ENCODE measurements at regions not wholly inside any gene's neighbourhood (a gene's known extent, or its start where the extent isn't known, plus 50 kb on each side); places are given as distances from the start of the nearest gene placed in this dataset.
"Not testable (repeated sequence)": the region's sequence is repeated elsewhere in the genome, so short reads cannot be mapped to it uniquely, and the experiment has no call there.

DNA sequence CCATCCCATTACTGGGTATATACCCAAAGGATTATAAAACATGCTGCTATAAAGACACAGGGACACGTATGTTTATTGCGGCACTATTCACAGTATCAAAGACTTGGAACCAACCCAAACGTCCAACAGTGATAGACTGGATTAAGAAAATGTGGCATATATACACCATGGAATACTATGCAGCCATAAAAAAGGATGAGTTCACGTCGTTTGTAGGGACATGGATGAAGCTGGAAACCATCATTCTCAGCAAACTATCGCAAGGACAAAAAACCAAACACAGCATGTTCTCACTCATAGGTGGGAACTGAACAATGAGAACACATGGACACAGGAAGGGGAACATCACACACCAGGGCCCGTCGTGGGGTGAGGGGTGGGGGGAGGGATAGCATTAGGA lies 106.1 kb downstream of the CHD1L start:
- not testable (repeated sequence) for DNase-seq

DNA sequence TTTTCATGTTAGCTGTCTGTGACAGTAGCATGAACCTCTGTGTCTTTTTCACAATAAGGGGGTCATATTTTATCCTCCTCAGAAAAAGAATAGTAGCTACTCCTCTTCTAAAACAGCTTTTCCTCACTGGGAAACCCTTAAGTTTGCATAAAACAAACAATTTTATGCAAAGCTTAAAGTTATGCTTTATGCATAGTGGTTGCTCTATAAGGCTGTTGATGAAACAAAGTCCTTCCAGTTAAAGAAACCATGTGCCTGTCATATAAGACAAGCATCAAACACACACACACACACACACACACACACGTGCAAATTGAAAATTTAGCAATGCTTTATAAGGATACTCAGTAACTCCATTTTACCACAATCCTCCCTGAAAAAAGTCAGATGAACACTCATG lies 107.0 kb downstream of the CHD1L start:
- peak; percentile 94 to 97 for DNase-seq

DNA sequence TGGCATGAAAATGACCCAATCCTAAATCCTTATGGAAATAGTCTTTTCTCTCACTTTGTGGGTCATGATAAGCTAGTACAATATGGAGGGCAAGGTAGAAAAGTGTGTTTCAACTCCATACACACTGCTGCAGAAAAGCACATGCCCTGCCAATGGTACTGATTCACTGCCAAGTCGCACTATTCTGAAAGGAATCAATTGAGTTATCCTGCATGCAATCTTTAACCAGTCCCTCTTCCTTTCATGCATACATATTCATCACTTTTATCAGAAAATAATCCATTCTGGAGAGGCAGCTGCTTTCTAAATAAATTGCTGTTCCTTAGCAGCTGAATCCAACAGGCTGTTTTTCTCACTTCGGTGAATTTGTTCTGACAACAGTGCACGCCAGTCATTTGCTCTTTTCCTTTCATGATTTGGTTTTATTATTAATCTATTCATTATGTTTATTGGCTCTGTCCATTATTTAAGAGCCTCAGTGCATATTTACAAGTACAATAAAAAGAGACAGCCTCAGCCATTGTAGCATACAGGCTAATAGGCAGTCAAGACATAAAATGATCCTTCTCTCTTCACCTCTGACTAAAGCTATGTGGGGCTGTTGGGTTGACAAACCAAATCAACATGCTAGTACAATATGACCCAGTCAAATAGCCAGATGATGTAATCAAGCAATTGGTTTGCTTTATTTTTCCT lies 108.8 kb downstream of the CHD1L start:
- no peak for DNase-seq

GRCh38 chr1:147377263-147378246 lies 135.1 kb downstream of the CHD1L start:
- peak in 1 of 2 experiments; percentile 32 for DNase-seq

GRCh38 chr1:147379889-147380288 lies 137.4 kb downstream of the CHD1L start:
- no peak for DNase-seq

DNA sequence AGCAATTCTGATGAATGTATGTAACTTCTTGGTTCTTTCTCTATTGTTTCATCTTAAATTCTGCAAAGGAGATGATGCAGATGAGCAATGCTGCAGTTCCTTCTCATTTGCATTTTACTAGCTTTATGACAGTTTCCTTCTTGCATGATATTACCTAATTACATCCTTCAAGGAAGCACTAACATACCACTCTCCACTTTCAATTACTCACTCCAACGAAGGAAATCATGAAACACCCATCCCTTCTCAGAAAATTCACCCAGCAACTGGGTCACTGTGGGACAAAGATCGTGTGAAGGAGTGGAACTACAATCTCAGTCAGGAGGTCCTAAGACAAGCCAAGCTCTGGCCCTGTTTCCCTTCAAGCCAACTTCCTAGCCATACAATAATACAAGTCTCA lies 142.3 kb downstream of the CHD1L start:
- no peak for DNase-seq

- no peak for DNase-seq
Measured at GRCh38 chr1:147388969-147389368, 146.5 kb downstream of the CHD1L start.

GRCh38 chr1:147389532-147390184 lies 147.2 kb downstream of the CHD1L start:
- peak; percentile 68 to 89 for DNase-seq

DNA sequence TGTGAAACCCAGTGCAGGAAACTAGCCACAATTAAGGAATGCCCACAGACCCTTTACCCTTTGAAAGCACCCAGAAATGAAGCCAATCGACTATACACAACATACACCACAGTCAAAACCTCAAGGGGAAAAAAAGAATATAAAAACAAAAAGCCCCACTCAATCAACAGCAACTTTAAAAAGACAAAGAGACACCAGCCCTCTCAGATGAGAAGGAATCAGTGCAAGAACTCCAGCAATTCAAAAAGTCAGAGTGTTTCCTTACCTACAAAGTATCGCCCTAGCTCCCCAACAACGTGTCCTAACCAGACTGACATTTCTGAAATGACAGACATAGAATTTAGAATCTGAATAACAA lies 147.7 kb downstream of the CHD1L start:
- DNase-seq, result no peak

DNA sequence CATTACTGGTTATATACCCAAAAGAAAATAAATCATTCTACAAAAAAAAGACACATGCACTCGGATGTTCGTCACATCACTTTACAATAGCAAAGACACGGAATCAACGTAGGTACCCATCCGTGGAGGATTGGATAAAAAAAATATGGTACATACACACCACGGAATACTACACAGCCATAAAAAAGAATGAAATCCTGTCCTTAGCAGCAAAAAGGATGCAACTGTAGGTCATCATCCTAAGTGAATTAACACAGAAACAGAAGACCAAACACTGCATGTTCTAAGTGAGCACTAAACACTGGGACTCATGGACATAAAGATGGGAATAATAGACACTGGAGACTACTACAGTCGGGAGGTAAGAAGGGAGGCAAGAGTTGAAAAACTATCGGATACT lies 148.6 kb downstream of the CHD1L start:
- no peak for DNase-seq

DNA sequence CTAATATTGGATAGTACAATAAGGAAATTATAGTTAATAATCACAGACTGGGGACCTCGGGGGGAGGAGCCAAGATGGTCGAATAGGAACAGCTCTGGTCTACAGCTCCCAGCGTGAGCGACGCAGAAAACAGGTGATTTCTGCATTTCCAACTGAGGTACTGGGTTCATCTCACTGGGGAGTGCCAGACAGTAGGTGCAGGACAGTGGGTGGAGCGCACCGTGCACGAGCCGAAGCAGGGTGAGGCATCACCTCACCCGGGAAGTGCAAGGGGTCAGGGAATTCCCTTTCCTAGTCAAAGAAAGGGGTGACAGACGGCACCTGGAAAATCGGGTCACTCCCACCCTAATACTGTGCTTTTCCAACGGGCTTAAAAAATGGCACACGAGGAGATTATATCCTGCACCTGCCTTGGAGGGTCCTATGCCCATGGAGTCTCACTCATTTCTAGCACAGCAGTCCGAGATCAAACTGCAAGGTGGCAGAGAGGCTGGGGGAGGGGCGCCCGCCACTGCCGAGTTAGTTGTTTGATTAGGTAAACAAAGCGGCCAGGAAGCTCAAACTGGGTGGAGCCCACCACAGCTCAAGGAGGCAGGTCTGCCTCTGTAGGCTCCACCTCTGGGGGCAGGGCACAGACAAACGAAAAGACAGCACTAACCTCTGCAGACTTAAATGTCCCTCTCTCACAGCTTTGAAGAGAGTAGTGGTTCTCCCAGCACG lies 138.8 kb upstream of the BCL9 start:
- peak; percentile 95 to 96 for DNase-seq

DNA sequence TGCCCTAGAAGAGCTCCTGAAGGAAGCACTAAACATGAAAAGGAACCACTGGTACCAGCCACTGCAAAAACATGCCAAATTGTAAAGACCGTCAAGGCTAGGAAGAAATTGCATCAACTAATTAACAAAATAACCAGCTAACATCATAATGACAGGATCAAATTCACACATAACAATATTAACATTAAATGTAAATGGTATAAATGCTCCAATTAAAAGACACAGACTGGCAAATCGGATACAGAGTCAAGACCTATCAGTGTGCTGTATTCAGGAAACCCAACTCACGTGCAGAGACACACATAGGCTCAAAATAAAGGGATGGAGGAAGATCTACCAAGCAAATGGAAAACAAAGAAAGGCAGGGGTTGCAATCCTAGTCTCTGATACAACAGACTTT lies 137.0 kb upstream of the BCL9 start:
- DNase-seq, result not testable (repeated sequence)

- no peak for DNase-seq
Measured at GRCh38 chr1:147409886-147410285, 131.4 kb upstream of the BCL9 start.

DNA sequence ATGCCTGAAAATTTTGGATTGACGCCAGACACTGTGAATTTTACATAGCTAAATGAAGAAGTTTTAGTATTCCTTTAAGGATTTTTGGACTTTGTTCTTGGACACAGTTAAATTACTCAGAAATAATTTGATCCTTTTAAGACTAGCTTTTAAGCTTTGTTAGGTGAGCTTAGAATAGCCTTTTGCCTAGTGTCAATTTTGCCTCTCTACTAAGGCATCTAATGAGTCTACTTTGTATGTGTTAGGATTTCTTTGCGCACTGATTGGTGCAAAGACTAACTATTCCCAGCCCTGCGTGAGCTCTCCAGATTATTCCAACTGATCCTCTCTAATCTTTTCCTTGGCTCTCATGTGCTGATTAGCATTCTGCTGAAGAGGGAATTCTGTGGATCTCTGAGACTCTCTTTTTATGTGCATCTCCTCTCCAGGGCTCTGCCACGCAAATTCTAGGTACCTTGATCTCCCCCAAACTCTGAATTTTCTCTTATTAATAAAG lies 128.1 kb upstream of the BCL9 start:
- DNase-seq, result no peak

- DNase-seq, result no peak
Measured at GRCh38 chr1:147414505-147415163, 126.7 kb upstream of the BCL9 start.

GRCh38 chr1:147417024-147417423 lies 124.3 kb upstream of the BCL9 start:
- no peak for DNase-seq

DNA sequence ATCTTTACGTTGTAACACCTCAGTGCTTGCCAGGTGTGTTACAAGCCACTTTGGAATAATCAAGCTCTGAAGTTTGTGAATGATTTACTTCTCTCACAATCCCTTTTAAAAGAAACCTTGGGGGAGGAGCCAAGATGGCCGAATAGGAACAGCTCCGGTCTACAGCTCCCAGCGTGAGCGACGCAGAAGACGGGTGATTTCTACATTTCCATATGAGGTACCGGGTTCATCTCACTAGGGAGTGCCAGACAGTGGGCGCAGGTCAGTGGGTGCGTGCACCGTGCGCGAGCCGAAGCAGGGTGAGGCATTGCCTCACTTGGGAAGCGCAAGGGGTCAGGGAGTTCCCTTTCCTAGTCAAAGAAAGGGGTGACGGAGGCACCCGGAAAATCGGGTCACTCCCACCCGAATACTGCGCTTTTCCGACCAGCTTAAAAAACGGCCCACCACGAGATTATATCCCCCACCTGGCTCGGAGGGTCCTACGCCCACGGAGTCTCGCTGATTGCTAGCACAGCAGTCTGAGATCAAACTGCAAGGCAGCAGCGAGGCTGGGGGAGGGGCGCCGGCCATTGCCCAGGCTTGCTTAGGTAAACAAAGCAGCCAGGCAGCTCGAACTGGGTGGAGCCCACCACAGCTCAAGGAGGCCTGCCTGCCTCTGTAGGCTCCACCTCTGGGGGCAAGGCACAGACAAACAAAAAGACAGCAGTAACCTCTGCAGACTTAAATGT lies 118.0 kb upstream of the BCL9 start:
- DNase-seq, result peak; percentile 84 to 89

DNA sequence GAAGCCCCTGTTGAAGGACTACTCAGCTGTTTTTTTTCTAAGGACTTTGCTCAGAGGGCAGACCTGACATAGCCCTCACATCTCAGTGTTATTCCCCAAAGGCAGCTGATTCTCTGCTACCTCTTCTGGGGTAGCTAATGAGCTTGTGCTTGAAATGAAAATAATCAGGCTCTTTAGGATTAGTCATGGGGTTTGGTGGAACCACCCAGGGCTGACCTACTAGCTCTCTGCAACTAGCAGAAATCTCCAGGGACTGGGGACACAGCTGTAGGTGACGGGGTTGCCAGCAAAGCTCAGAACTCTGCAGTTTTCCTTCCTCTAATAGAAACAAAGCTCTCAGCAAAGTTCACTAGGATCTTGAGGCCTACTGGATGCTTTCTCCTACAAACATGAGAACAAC lies 106.4 kb upstream of the BCL9 start:
- DNase-seq, result no peak

- no peak for DNase-seq
Measured at GRCh38 chr1:147444381-147444780, 96.9 kb upstream of the BCL9 start.

- DNase-seq, result no peak
Measured at GRCh38 chr1:147451628-147452027, 89.7 kb upstream of the BCL9 start.

- no peak for DNase-seq
Measured at GRCh38 chr1:147452809-147453208, 88.5 kb upstream of the BCL9 start.

Data from NCI-H526 (cell line).